ENCODE measurements at regions not wholly inside any gene's neighbourhood (a gene's known extent, or its start where the extent isn't known, plus 50 kb on each side); places are given as distances from the start of the nearest gene placed in this dataset.
"Not testable (repeated sequence)": the region's sequence is repeated elsewhere in the genome, so short reads cannot be mapped to it uniquely, and the experiment has no call there.

GRCh38 chr17:70288540-70289290 is 119.4 kb downstream of the KCNJ2 start:
- Histone ChIP-seq H3K4me3 (ENCODE audit: low read length) (no peak overlapping the region), H3K9ac (ENCODE audit: low read length) (no peak overlapping the region), H3K36me3 (ENCODE audit: control insufficient read depth, insufficient read depth, low read length) (no peaks in the 10 kb centered on the region), H3K9me3 (ENCODE audit: control insufficient read depth, low read length) (no peaks in the 10 kb centered on the region), H3K4me1 (ENCODE audit: control insufficient read depth, insufficient read depth, low read length) (no peaks in the 10 kb centered on the region), H3K27me3 (ENCODE audit: control insufficient read depth, insufficient read depth, low read length) (no peaks in the 10 kb centered on the region)

GRCh38 chr17:70290770-70291169 is 121.4 kb downstream of the KCNJ2 start:
- Histone ChIP-seq H3K4me3 (ENCODE audit: low read length) (no peak overlapping the region), H3K9me3 (ENCODE audit: control insufficient read depth, low read length) (no peaks in the 10 kb centered on the region), H3K36me3 (ENCODE audit: control insufficient read depth, insufficient read depth, low read length) (no peaks in the 10 kb centered on the region), H3K27me3 (ENCODE audit: control insufficient read depth, insufficient read depth, low read length) (no peaks in the 10 kb centered on the region), H3K9ac (ENCODE audit: low read length) (no peak overlapping the region), H3K4me1 (ENCODE audit: control insufficient read depth, insufficient read depth, low read length) (no peaks in the 10 kb centered on the region)

DNA sequence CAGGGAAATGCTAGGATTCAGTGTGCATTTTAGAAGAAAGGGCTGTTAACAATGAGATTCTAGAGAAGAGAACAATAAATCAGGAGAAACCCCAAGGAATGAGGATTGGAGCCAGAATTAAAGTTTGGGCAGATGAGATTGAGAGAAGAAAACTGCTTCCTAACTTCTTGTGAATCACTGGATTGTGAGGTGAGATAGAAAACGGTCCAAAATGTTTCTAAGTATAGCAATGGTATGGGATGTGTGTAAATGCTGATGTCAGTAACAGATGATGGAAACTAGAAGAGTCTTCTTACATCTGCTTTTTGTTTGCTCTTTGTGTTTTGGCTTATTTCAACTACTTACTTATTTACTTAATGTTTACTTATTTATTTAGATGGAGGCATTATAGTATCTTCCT is 123.0 kb downstream of the KCNJ2 start:
- Histone ChIP-seq H3K4me3 (ENCODE audit: low read length) (no peak overlapping the region), H3K4me1 (ENCODE audit: control insufficient read depth, insufficient read depth, low read length) (no peaks in the 10 kb centered on the region), H3K27me3 (ENCODE audit: control insufficient read depth, insufficient read depth, low read length) (no peaks in the 10 kb centered on the region), H3K9ac (ENCODE audit: low read length) (no peak overlapping the region), H3K9me3 (ENCODE audit: control insufficient read depth, low read length) (no peaks in the 10 kb centered on the region), H3K36me3 (ENCODE audit: control insufficient read depth, insufficient read depth, low read length) (no peaks in the 10 kb centered on the region)

- not testable (repeated sequence) for H3K27me3 ChIP-seq (ENCODE audit: control insufficient read depth, insufficient read depth, low read length); H3K9ac ChIP-seq (ENCODE audit: low read length); H3K9me3 ChIP-seq (ENCODE audit: control insufficient read depth, low read length); H3K4me1 ChIP-seq (ENCODE audit: control insufficient read depth, insufficient read depth, low read length); H3K4me3 ChIP-seq (ENCODE audit: low read length); H3K36me3 ChIP-seq (ENCODE audit: control insufficient read depth, insufficient read depth, low read length)
Measured at GRCh38 chr17:70293564-70294310, 124.4 kb downstream of the KCNJ2 start.

- H3K36me3 ChIP-seq (ENCODE audit: control insufficient read depth, insufficient read depth, low read length): no peaks in the 10 kb centered on the region
- no peaks in the 10 kb centered on the region for H3K27me3 ChIP-seq (ENCODE audit: control insufficient read depth, insufficient read depth, low read length)
- no peak overlapping the region for H3K4me3 ChIP-seq (ENCODE audit: low read length)
- H3K4me1 ChIP-seq (ENCODE audit: control insufficient read depth, insufficient read depth, low read length): no peaks in the 10 kb centered on the region
- no peak overlapping the region for H3K9ac ChIP-seq (ENCODE audit: low read length)
- no peaks in the 10 kb centered on the region for H3K9me3 ChIP-seq (ENCODE audit: control insufficient read depth, low read length)
Measured at GRCh38 chr17:70295329-70295728, 126.0 kb downstream of the KCNJ2 start.

GRCh38 chr17:70295731-70296130 is 126.4 kb downstream of the KCNJ2 start:
- Histone ChIP-seq H3K4me3 (ENCODE audit: low read length) (no peak overlapping the region), H3K27me3 (ENCODE audit: control insufficient read depth, insufficient read depth, low read length) (no peaks in the 10 kb centered on the region), H3K9ac (ENCODE audit: low read length) (no peak overlapping the region), H3K4me1 (ENCODE audit: control insufficient read depth, insufficient read depth, low read length) (no peaks in the 10 kb centered on the region), H3K9me3 (ENCODE audit: control insufficient read depth, low read length) (no peaks in the 10 kb centered on the region), H3K36me3 (ENCODE audit: control insufficient read depth, insufficient read depth, low read length) (no peaks in the 10 kb centered on the region)

DNA sequence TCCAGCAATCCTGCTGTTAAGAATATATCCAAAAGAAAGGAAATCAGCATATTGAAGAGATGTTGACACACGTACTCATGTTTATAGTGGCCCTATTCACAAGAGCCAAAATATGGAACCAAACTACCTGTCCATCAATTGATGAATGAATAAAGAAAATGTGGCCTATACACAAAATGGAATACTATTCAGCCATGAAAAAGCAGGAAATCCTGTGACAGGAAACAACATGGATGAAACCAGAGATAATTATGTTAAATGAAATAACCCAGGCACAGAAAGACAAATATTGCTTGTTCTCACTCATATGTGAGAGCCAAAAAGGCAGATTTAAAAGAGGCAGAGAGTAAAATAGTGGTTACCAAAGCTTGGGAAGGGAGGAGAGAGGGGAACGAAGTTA is 127.1 kb downstream of the KCNJ2 start:
- H3K4me1 ChIP-seq (ENCODE audit: control insufficient read depth, insufficient read depth, low read length): no peaks in the 10 kb centered on the region
- no peaks in the 10 kb centered on the region for H3K9me3 ChIP-seq (ENCODE audit: control insufficient read depth, low read length)
- H3K27me3 ChIP-seq (ENCODE audit: control insufficient read depth, insufficient read depth, low read length): no peaks in the 10 kb centered on the region
- H3K9ac ChIP-seq (ENCODE audit: low read length): no peak overlapping the region
- H3K4me3 ChIP-seq (ENCODE audit: low read length): no peak overlapping the region
- no peaks in the 10 kb centered on the region for H3K36me3 ChIP-seq (ENCODE audit: control insufficient read depth, insufficient read depth, low read length)

DNA sequence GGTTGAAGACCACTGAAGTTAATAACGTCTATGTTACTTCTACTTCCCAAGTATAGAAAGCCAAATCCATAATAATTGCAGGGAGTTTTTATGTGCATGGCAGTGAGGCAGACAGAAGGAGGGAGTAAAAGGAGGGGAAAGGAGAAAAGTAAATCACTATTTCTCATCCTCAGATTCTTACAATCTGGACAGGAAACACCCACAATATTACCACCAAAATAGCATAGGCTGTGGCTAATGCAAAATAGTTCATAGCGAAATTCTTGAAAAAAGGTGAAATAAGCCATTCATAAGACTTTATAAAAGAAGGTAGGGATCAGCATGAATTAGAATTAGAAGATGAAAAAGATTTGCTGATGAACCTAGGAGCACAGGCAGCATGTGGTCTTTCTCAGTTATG is 128.1 kb downstream of the KCNJ2 start:
- Histone ChIP-seq H3K36me3 (ENCODE audit: control insufficient read depth, insufficient read depth, low read length) (no peaks in the 10 kb centered on the region), H3K4me3 (ENCODE audit: low read length) (no peak overlapping the region), H3K27me3 (ENCODE audit: control insufficient read depth, insufficient read depth, low read length) (no peaks in the 10 kb centered on the region), H3K9me3 (ENCODE audit: control insufficient read depth, low read length) (no peaks in the 10 kb centered on the region), H3K4me1 (ENCODE audit: control insufficient read depth, insufficient read depth, low read length) (no peaks in the 10 kb centered on the region), H3K9ac (ENCODE audit: low read length) (no peak overlapping the region)

DNA sequence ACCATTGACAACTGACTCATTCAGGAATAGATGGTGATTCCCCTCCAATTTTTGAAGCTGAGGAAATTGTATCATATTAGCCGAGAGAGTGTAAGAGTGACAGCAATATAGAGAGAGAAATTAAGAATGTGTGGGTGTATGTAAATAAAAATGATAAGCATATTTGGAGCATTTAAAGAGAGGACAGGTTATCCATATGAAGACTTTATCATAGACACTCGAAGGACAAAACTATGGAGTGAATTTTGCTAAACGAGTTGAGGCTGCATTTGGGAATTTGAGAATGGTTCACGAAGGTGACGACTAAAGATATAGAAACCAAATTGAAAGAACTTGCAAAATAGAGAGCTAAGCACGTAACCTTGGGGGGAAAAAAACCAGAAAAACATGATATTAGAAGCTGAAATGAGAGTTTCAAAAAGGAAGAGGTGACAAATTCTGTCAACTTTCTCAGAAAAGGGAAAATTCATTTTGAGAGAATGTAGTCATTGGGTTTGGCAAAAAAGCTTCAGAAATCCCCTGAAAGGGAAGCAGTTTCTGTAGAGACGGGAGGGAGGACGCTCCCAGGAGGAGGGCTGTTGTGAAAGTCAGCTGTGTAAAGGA is 129.7 kb downstream of the KCNJ2 start:
- Histone ChIP-seq H3K9ac (ENCODE audit: low read length) (no peak overlapping the region), H3K36me3 (ENCODE audit: control insufficient read depth, insufficient read depth, low read length) (no peaks in the 10 kb centered on the region), H3K9me3 (ENCODE audit: control insufficient read depth, low read length) (no peaks in the 10 kb centered on the region), H3K4me3 (ENCODE audit: low read length) (no peak overlapping the region), H3K27me3 (ENCODE audit: control insufficient read depth, insufficient read depth, low read length) (no peaks in the 10 kb centered on the region), H3K4me1 (ENCODE audit: control insufficient read depth, insufficient read depth, low read length) (no peaks in the 10 kb centered on the region)

DNA sequence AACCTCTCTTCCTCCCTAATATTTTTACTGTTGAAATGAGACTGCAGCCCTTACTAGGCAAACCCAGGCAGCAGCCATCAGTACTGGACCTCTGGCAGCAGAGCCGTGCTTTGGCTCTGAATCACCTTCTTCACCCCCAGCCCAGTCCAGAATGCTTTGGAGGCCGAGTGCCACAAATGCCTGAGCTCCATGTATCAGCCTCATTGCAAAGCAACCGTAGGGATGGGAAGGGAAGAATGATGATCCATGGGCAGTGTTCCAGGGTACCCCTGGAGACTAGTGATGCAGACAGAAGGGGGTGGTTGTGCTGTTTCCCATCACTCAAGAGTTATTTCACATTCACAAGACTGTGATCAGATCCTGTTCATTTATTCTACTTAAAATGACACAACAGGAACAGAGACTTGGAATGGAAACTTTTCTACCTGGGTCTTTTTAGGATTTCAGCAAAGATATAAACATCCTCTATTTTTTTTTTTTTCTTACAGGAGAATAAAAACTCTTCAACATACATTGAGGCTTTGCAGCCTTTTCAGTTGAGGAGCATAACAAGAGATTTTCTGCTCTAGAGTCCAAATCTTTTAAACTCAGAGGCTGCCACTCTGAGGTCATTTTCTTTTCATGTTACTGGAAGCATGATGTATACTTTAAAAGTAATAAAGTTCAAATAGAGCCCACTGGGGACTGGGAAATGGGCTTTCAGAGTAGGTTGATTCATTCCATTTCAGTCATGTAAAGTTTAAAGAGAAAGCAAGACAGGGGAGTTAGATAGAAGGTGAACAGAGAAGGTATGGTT is 138.3 kb downstream of the KCNJ2 start:
- Histone ChIP-seq H3K27me3 (ENCODE audit: control insufficient read depth, insufficient read depth, low read length) (no peaks in the 10 kb centered on the region), H3K9ac (ENCODE audit: low read length) (no peak overlapping the region), H3K36me3 (ENCODE audit: control insufficient read depth, insufficient read depth, low read length) (no peaks in the 10 kb centered on the region), H3K4me3 (ENCODE audit: low read length) (no peak overlapping the region), H3K4me1 (ENCODE audit: control insufficient read depth, insufficient read depth, low read length) (no peaks in the 10 kb centered on the region), H3K9me3 (ENCODE audit: control insufficient read depth, low read length) (no peaks in the 10 kb centered on the region)

GRCh38 chr17:70308618-70309017 is 139.3 kb downstream of the KCNJ2 start:
- no peaks in the 10 kb centered on the region for H3K9me3 ChIP-seq (ENCODE audit: control insufficient read depth, low read length)
- H3K36me3 ChIP-seq (ENCODE audit: control insufficient read depth, insufficient read depth, low read length): no peaks in the 10 kb centered on the region
- H3K4me1 ChIP-seq (ENCODE audit: control insufficient read depth, insufficient read depth, low read length): no peaks in the 10 kb centered on the region
- H3K4me3 ChIP-seq (ENCODE audit: low read length): no peak overlapping the region
- H3K27me3 ChIP-seq (ENCODE audit: control insufficient read depth, insufficient read depth, low read length): no peaks in the 10 kb centered on the region
- H3K9ac ChIP-seq (ENCODE audit: low read length): no peak overlapping the region

DNA sequence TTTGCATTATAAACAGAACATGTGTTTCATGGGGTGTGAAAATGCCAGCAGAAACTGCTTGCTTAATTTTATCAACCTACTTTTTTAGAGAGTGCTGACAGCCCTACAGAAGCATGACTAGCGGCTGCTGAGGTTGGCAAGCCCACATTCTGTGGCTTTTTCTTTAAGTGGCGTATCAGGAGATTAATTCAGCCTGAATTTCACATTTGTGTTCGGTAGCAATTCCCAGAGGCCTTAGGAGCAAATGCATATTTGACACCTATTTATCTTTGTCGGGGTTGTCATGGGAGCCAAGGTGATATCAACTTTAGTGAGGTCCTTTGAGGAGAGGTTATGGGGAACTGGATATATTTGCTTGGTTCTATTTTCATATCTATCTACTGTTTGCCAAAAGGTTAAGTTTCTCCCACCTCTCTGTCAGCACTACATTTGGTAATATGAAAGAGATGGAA is 140.9 kb downstream of the KCNJ2 start:
- no peak overlapping the region for H3K4me3 ChIP-seq (ENCODE audit: low read length)
- H3K9ac ChIP-seq (ENCODE audit: low read length): no peak overlapping the region
- H3K4me1 ChIP-seq (ENCODE audit: control insufficient read depth, insufficient read depth, low read length): no peaks in the 10 kb centered on the region
- no peaks in the 10 kb centered on the region for H3K27me3 ChIP-seq (ENCODE audit: control insufficient read depth, insufficient read depth, low read length)
- H3K9me3 ChIP-seq (ENCODE audit: control insufficient read depth, low read length): no peaks in the 10 kb centered on the region
- no peaks in the 10 kb centered on the region for H3K36me3 ChIP-seq (ENCODE audit: control insufficient read depth, insufficient read depth, low read length)

All from mucosa of stomach (tissue), 1 donor.